Stomach (tissue), 8 donors: ENCODE measurements at regions not wholly inside any gene's neighbourhood (a gene's known extent, or its start where the extent isn't known, plus 50 kb on each side); places are given as distances from the start of the nearest gene placed in this dataset.

ENCODE experiments used
- DNase-seq, 2 donors: peaks; one replicate each; pipeline versions ENCODE4 v3.0.0 to v3.0.0-alpha.2; 2013 to 2019
- H3K27ac ChIP-seq, 5 donors: fragments of 200-600 bp in 4 of 5; sonication (generic) in 4 of 5; one replicate each; pipeline ENCODE4 v1.5.1; 2013 to 2019; ENCODE audit warnings: mild to moderate bottlenecking in 1 of 5, moderate library complexity in 1 of 5
- H3K27me3 ChIP-seq, 3 donors: fragments of 200-600 bp; sonication (generic); one replicate each; pipeline ENCODE4 v1.5.1; 2017 to 2019; ENCODE audit warnings: mixed run types in 1 of 3
- H3K36me3 ChIP-seq, 4 donors: fragments of 200-600 bp; sonication (generic); 1 replicate in 3 of 4; 2 replicates in 1 of 4; pipeline ENCODE4 v1.5.1; 2016 to 2019
- H3K4me1 ChIP-seq, 4 donors: fragments of 200-600 bp; sonication (generic); one replicate each; pipeline ENCODE4 v1.5.1; 2016 to 2019
- H3K4me3 ChIP-seq, 4 donors: fragments of 200-600 bp; sonication (generic) in 3 of 4; one replicate each; pipeline ENCODE4 v1.5.1; 2016 to 2019; ENCODE audit warnings: mild to moderate bottlenecking in 1 of 4
- H3K9me3 ChIP-seq, 4 donors: fragments of 200-600 bp; sonication (generic); one replicate each; pipeline ENCODE4 v1.5.1; 2016 to 2019
- CTCF ChIP-seq, 7 experiments: fragments of 450-650 bp in 4 of 7; fragments of 200-600 bp in 3 of 7; sonication (generic) in 3 of 7; IDR thresholded peaks; one replicate each; pipeline ENCODE4 v1.5.1; 2016 to 2019; ENCODE audit warnings: antibody characterized with exemption in 7 of 7, control low read depth in 2 of 7, mild to moderate bottlenecking in 1 of 7
- EP300 ChIP-seq: sonication (generic); formaldehyde crosslinking; IDR thresholded peaks from one replicate; pipeline ENCODE4 v1.6.1; 2017; ENCODE audit warnings: antibody characterized with exemption
- POLR2A ChIP-seq, 4 donors: fragments of 450-650 bp; IDR thresholded peaks; one replicate each; pipeline ENCODE4 v1.6.1; 2016; ENCODE audit warnings: antibody characterized with exemption in 4 of 4, control low read depth in 2 of 4, mild to moderate bottlenecking in 1 of 4, moderate library complexity in 1 of 4
- POLR2AphosphoS5 ChIP-seq, 3 donors: sonication (generic); formaldehyde crosslinking; IDR thresholded peaks; one replicate each; pipeline ENCODE4 v1.6.1; 2016; ENCODE audit warnings: antibody characterized with exemption in 3 of 3
- WGBS, 5 donors: extraction: QIAGEN DNeasy Blood & Tissue Kit in 3 of 5; methylation state at CpG; one replicate each; pipeline versions ENCODE4 v1.1.5 to v1.1.7; 2013 to 2018; 5-methylcytosine and 5-hydroxymethylcytosine counted together
- intact Hi-C: fragments of 100-400 bp; cut with DNase I; formaldehyde crosslinking; loops from one replicate; pipeline ENCODE4 v1.15.1; 2023; ENCODE audit warnings: low total_unique reads
- donor health status: healthy with polysubstance abuse.
- donor health status: Bipolar disorder and iron deficiency.
- donor health status: healthy.

GRCh38 chr3:159172473-159172872 is 370.6 kb downstream of the MFSD1 start:
- 67 to 89% (median 75%) methylated on average over 2 of the region's 2 CpGs for WGBS, 5 donors
- intact Hi-C loops: no loop called here
- H3K4me3 ChIP-seq: no peak overlapping the region
- no peaks in the 10 kb centered on the region for H3K9me3 ChIP-seq
- no peak for DNase-seq
- TF ChIP-seq POLR2AphosphoS5 (IDR thresholded peaks at IDR 0.05): no peak
- TF ChIP-seq CTCF (IDR thresholded peaks at IDR 0.05): no peak
- H3K27ac ChIP-seq: no peak overlapping the region
- H3K36me3 ChIP-seq: no peaks in the 10 kb centered on the region
- H3K4me1 ChIP-seq: peaks cover 0 to 6% (median 0%) of the 10 kb centered on the region in 4 donors
- no peaks in the 10 kb centered on the region for H3K27me3 ChIP-seq

- Histone ChIP-seq H3K9me3 (no peaks in the 10 kb centered on the region), H3K27me3 (no peaks in the 10 kb centered on the region), H3K4me3 (no peak overlapping the region), H3K27ac (no peak overlapping the region), H3K36me3 (no peaks in the 10 kb centered on the region), H3K4me1 (peaks cover 0 to 9% (median 3%) of the 10 kb centered on the region in 4 donors)
- WGBS, 5 donors: 58 to 70% (median 64%) methylated on average over 7 of the region's 7 CpGs
- TF ChIP-seq CTCF (IDR thresholded peaks at IDR 0.05): no peak
- no peak for TF ChIP-seq EP300
- intact Hi-C loops: no loop called here
- no peak for DNase-seq
Observed at GRCh38 chr3:159174715-159175692, 373.1 kb downstream of the MFSD1 start.

- Histone ChIP-seq H3K9me3 (no peaks in the 10 kb centered on the region), H3K36me3 (no peaks in the 10 kb centered on the region), H3K27ac (no peak overlapping the region), H3K4me3 (no peak overlapping the region), H3K4me1 (peaks cover 0 to 9% (median 0%) of the 10 kb centered on the region in 4 donors), H3K27me3 (no peaks in the 10 kb centered on the region)
- TF ChIP-seq CTCF (IDR thresholded peaks at IDR 0.05): no peak
- TF ChIP-seq POLR2AphosphoS5 (IDR thresholded peaks at IDR 0.05): no peak
- no peak for TF ChIP-seq EP300
- TF ChIP-seq POLR2A (IDR thresholded peaks at IDR 0.05): no peak
- intact Hi-C loops: no loop called here
- whole genome bisulfite sequencing, 5 donors: 39 to 58% (median 44%) methylated on average over 4 of the region's 4 CpGs
- DNase-seq: peak in 1 of 2 donors; percentile 7
Observed at GRCh38 chr3:159178209-159178897, 376.5 kb downstream of the MFSD1 start.

- H3K27me3 ChIP-seq: no peaks in the 10 kb centered on the region
- H3K36me3 ChIP-seq: no peaks in the 10 kb centered on the region
- no peak overlapping the region for H3K4me3 ChIP-seq
- H3K27ac ChIP-seq: no peak overlapping the region
- H3K9me3 ChIP-seq: no peaks in the 10 kb centered on the region
- TF ChIP-seq EP300 (no peak), POLR2AphosphoS5 (IDR thresholded peaks at IDR 0.05) (no peak), POLR2A (IDR thresholded peaks at IDR 0.05) (no peak), CTCF (IDR thresholded peaks at IDR 0.05) (no peak)
- intact Hi-C loops: no loop called here
- no peak for DNase-seq
- peaks cover 0 to 22% (median 7%) of the 10 kb centered on the region in 4 donors for H3K4me1 ChIP-seq
Observed at GRCh38 chr3:159182961-159183360, 381.1 kb downstream of the MFSD1 start.
